ENCODE measurements at regions not wholly inside any gene's neighbourhood (a gene's known extent, or its start where the extent isn't known, plus 50 kb on each side); places are given as distances from the start of the nearest gene placed in this dataset.
"Not testable (repeated sequence)": the region's sequence is repeated elsewhere in the genome, so short reads cannot be mapped to it uniquely, and the experiment has no call there.

GRCh38 chr18:37845498-37845897 lies 279.9 kb upstream of the CELF4 start:
- Histone ChIP-seq H3K4me3 (replicated peaks; ENCODE audit: low read depth, low read length) (no peak overlapping the region), H3K27me3 (replicated peaks; ENCODE audit: control insufficient read depth, insufficient read depth, low read length) (no peaks in the 10 kb centered on the region), H3K36me3 (ENCODE audit: control insufficient read depth, insufficient read depth, low read length) (no peaks in the 10 kb centered on the region)
- DNase-seq (ENCODE audit: extremely low read depth, insufficient read length) = no peak
- no peak for TF ChIP-seq CTCF (IDR thresholded peaks at IDR 0.05; ENCODE audit: insufficient read depth, low read length, poor library complexity, severe bottlenecking)

GRCh38 chr18:37844209-37844970 lies 278.8 kb upstream of the CELF4 start:
- no peak for DNase-seq (ENCODE audit: extremely low read depth, insufficient read length)
- Histone ChIP-seq H3K4me3 (replicated peaks; ENCODE audit: low read depth, low read length) (no peak overlapping the region), H3K36me3 (ENCODE audit: control insufficient read depth, insufficient read depth, low read length) (no peaks in the 10 kb centered on the region), H3K27me3 (replicated peaks; ENCODE audit: control insufficient read depth, insufficient read depth, low read length) (no peaks in the 10 kb centered on the region)
- TF ChIP-seq CTCF (IDR thresholded peaks at IDR 0.05; ENCODE audit: insufficient read depth, low read length, poor library complexity, severe bottlenecking) = no peak

GRCh38 chr18:37838083-37838482 lies 272.5 kb upstream of the CELF4 start:
- no peak overlapping the region for H3K4me3 ChIP-seq (replicated peaks; ENCODE audit: low read depth, low read length)
- H3K36me3 ChIP-seq (ENCODE audit: control insufficient read depth, insufficient read depth, low read length) = no peaks in the 10 kb centered on the region
- no peak for DNase-seq (ENCODE audit: extremely low read depth, insufficient read length)
- no peak for TF ChIP-seq CTCF (IDR thresholded peaks at IDR 0.05; ENCODE audit: insufficient read depth, low read length, poor library complexity, severe bottlenecking)
- no peaks in the 10 kb centered on the region for H3K27me3 ChIP-seq (replicated peaks; ENCODE audit: control insufficient read depth, insufficient read depth, low read length)

GRCh38 chr18:37836071-37836970 lies 270.7 kb upstream of the CELF4 start:
- DNase-seq (ENCODE audit: extremely low read depth, insufficient read length) = no peak
- H3K36me3 ChIP-seq (ENCODE audit: control insufficient read depth, insufficient read depth, low read length) = no peaks in the 10 kb centered on the region
- no peak for TF ChIP-seq CTCF (IDR thresholded peaks at IDR 0.05; ENCODE audit: insufficient read depth, low read length, poor library complexity, severe bottlenecking)
- H3K4me3 ChIP-seq (replicated peaks; ENCODE audit: low read depth, low read length) = no peak overlapping the region
- no peaks in the 10 kb centered on the region for H3K27me3 ChIP-seq (replicated peaks; ENCODE audit: control insufficient read depth, insufficient read depth, low read length)

- not testable (repeated sequence) for DNase-seq (ENCODE audit: extremely low read depth, insufficient read length); H3K36me3 ChIP-seq (ENCODE audit: control insufficient read depth, insufficient read depth, low read length); H3K4me3 ChIP-seq (replicated peaks; ENCODE audit: low read depth, low read length); H3K27me3 ChIP-seq (replicated peaks; ENCODE audit: control insufficient read depth, insufficient read depth, low read length)
Measured at GRCh38 chr18:37832010-37832695, 266.6 kb upstream of the CELF4 start.

GRCh38 chr18:37812961-37813360 lies 247.4 kb upstream of the CELF4 start:
- Histone ChIP-seq H3K36me3 (ENCODE audit: control insufficient read depth, insufficient read depth, low read length) (no peaks in the 10 kb centered on the region), H3K27me3 (replicated peaks; ENCODE audit: control insufficient read depth, insufficient read depth, low read length) (no peaks in the 10 kb centered on the region), H3K4me3 (replicated peaks; ENCODE audit: low read depth, low read length) (no peak overlapping the region)
- no peak for TF ChIP-seq CTCF (IDR thresholded peaks at IDR 0.05; ENCODE audit: insufficient read depth, low read length, poor library complexity, severe bottlenecking)
- no peak for DNase-seq (ENCODE audit: extremely low read depth, insufficient read length)

All from GM06990 (cell line).